HL-60 (cell line): ENCODE measurements at regions not wholly inside any gene's neighbourhood (a gene's known extent, or its start where the extent isn't known, plus 50 kb on each side); places are given as distances from the start of the nearest gene placed in this dataset.

Source experiments
- DNase-seq, 2 experiments: peaks; one replicate each; pipeline ENCODE4 v3.0.0-alpha.2; 2010 to 2020; ENCODE audit warnings: low read depth in 1 of 2, low spot score in 1 of 2
- H3K27ac ChIP-seq: fragments of 250-450 bp; sonication (Bioruptor Pico); replicated peaks from 2 replicates; pipeline ENCODE4 v1.5.1; 2020; ENCODE audit warnings: mild to moderate bottlenecking, moderate library complexity
- H3K27me3 ChIP-seq: fragments of 250-450 bp; sonication (Bioruptor Pico); 2 replicates; pipeline ENCODE4 v1.5.1; 2021; ENCODE audit warnings: mild to moderate bottlenecking, moderate library complexity; ENCODE audit not compliant: insufficient read depth, poor library complexity, severe bottlenecking
- H3K4me3 ChIP-seq: replicated peaks from 2 replicates; pipeline ENCODE4 v1.5.1; 2011; ENCODE audit warnings: mild to moderate bottlenecking, control low read depth, low read length; ENCODE audit not compliant: insufficient read depth
- CTCF ChIP-seq: IDR thresholded peaks from one replicate; pipeline ENCODE4 v1.5.1; 2011; ENCODE audit warnings: low read length, control low read depth, inconsistent platforms; ENCODE audit not compliant: insufficient read depth
- GABPA ChIP-seq: IDR thresholded peaks from 2 replicates; pipeline ENCODE4 v1.6.1; 2012; ENCODE audit warnings: low read depth
- POLR2AphosphoS5 ChIP-seq: IDR thresholded peaks from 2 replicates; pipeline ENCODE4 v1.6.1; 2012; ENCODE audit warnings: low read depth
- REST ChIP-seq: IDR thresholded peaks from 2 replicates; pipeline ENCODE4 v1.6.1; 2012; ENCODE audit warnings: low read depth; ENCODE audit not compliant: insufficient replicate concordance
- SPI1 ChIP-seq: IDR thresholded peaks from 2 replicates; pipeline ENCODE4 v1.6.1; 2012; ENCODE audit warnings: low read depth, mild to moderate bottlenecking, borderline replicate concordance

- no peak overlapping the region for H3K4me3 ChIP-seq
- H3K27ac ChIP-seq, result no peak overlapping the region
- no peak for DNase-seq
- TF ChIP-seq GABPA, result no peak
- no peak for TF ChIP-seq SPI1
- no peak for TF ChIP-seq CTCF
- no peak for TF ChIP-seq REST
- TF ChIP-seq POLR2AphosphoS5, result no peak
- no peaks in the 10 kb centered on the region for H3K27me3 ChIP-seq
Observed at GRCh38 chr5:124044613-124045012, 532.6 kb downstream of the CSNK1G3 start.

- Histone ChIP-seq H3K4me3 (no peak overlapping the region), H3K27me3 (no peaks in the 10 kb centered on the region), H3K27ac (no peak overlapping the region)
- no peak for DNase-seq
- TF ChIP-seq CTCF (no peak), GABPA (no peak), SPI1 (no peak), REST (no peak)
Observed at GRCh38 chr5:124043456-124043855, 531.5 kb downstream of the CSNK1G3 start.

GRCh38 chr5:124040799-124041198, 528.8 kb downstream of the CSNK1G3 start:
- no peaks in the 10 kb centered on the region for H3K27me3 ChIP-seq
- DNase-seq, result no peak
- TF ChIP-seq CTCF (no peak), GABPA (no peak), POLR2AphosphoS5 (no peak), REST (no peak), SPI1 (no peak)
- no peak overlapping the region for H3K4me3 ChIP-seq
- H3K27ac ChIP-seq, result no peak overlapping the region
